Testis (tissue), 2 donors: ENCODE measurements at regions not wholly inside any gene's neighbourhood (a gene's known extent, or its start where the extent isn't known, plus 50 kb on each side); places are given as distances from the start of the nearest gene placed in this dataset.

Source experiments
- CTCF ChIP-seq, 3 experiments: fragments of 450-650 bp in 2 of 3; fragments of 200-600 bp in 1 of 3; sonication (generic) in 1 of 3; IDR thresholded peaks; one replicate each; pipeline ENCODE4 v1.5.1; 2016 to 2019; ENCODE audit warnings: antibody characterized with exemption in 3 of 3, mild to moderate bottlenecking in 2 of 3, moderate library complexity in 1 of 3
- POLR2A ChIP-seq: fragments of 450-650 bp; IDR thresholded peaks from one replicate; pipeline ENCODE4 v1.6.1; 2017; ENCODE audit warnings: antibody characterized with exemption, mild to moderate bottlenecking, moderate library complexity

GRCh38 chr9:7668541-7668940 lies 131.0 kb downstream of the DMAC1 start:
- no peak for TF ChIP-seq POLR2A
- TF ChIP-seq CTCF (IDR thresholded peaks at IDR 0.05): no peak
